ENCODE measurements at regions not wholly inside any gene's neighbourhood (a gene's known extent, or its start where the extent isn't known, plus 50 kb on each side); places are given as distances from the start of the nearest gene placed in this dataset.

DNA sequence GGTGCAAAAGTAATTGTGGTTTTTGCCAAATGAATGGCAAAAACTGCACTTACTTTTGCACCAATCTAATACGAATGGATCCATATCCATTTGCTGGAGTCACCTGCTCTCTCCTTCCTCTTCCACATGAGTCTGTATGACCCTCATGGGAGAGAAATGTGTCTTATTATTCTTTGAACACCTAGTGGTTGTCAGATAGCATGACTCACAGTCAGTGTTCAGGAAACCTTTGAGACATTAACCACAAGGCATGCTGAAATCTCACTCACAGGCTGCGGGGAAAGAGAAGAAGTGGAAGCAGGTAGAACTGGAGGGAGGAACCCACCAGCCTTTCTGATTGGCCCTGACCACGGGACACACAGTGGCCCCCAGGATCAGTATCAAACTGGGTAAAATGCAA, 222.8 kb upstream of the KLF4 start:
- no peak for TF ChIP-seq ZFX (IDR thresholded peaks at IDR 0.05; ENCODE audit: borderline replicate concordance)
- TF ChIP-seq, protein P1, sequence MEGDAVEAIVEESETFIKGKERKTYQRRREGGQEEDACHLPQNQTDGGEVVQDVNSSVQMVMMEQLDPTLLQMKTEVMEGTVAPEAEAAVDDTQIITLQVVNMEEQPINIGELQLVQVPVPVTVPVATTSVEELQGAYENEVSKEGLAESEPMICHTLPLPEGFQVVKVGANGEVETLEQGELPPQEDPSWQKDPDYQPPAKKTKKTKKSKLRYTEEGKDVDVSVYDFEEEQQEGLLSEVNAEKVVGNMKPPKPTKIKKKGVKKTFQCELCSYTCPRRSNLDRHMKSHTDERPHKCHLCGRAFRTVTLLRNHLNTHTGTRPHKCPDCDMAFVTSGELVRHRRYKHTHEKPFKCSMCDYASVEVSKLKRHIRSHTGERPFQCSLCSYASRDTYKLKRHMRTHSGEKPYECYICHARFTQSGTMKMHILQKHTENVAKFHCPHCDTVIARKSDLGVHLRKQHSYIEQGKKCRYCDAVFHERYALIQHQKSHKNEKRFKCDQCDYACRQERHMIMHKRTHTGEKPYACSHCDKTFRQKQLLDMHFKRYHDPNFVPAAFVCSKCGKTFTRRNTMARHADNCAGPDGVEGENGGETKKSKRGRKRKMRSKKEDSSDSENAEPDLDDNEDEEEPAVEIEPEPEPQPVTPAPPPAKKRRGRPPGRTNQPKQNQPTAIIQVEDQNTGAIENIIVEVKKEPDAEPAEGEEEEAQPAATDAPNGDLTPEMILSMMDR (IDR thresholded peaks at IDR 0.05) = no peak
- no peak overlapping the region for H3K27ac ChIP-seq

DNA sequence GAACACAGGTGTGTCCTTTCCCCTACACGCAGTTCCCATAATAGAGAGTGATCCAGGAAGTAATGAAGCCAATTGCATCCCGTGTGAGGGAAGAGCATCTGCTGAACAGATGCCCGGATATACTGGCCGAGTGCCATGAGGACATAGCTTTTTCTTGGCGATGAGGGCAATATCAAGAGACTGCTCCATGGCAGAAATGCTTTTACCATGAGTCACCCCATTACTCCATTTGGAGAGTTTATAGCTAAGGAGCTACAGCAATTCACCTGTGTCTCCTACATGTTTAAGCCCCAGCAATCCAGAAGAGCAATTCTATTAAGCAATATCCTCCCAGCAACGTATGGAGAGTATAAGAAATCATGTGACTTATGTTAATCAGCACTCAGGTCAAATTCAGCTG, 222.0 kb upstream of the KLF4 start:
- TF ChIP-seq, protein P1 (IDR thresholded peaks at IDR 0.05) = no peak
- TF ChIP-seq ZFX (IDR thresholded peaks at IDR 0.05; ENCODE audit: borderline replicate concordance) = no peak
- no peak overlapping the region for H3K27ac ChIP-seq

DNA sequence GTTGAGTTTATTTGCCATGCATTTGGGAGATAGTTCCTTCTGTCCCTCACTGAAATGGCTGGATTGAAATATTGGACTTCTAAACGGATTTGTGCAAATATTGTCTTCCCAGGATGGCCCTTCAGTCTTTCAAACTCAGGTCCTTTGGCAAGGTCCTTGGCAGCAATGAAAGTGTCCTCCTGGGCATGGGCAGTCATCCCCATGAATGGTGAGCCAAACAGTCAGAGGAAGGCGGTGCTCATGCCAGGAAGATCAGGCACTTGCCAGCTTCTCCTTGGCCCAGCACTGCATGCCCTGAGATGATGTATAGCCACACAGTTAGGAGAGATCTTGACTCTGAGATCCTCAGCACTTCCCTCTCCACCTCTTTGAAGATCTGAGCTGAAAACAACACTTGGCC, 221.4 kb upstream of the KLF4 start:
- no peak for TF ChIP-seq ZFX (IDR thresholded peaks at IDR 0.05; ENCODE audit: borderline replicate concordance)
- TF ChIP-seq, protein P1 (IDR thresholded peaks at IDR 0.05) = no peak
- H3K27ac ChIP-seq = no peak overlapping the region

DNA sequence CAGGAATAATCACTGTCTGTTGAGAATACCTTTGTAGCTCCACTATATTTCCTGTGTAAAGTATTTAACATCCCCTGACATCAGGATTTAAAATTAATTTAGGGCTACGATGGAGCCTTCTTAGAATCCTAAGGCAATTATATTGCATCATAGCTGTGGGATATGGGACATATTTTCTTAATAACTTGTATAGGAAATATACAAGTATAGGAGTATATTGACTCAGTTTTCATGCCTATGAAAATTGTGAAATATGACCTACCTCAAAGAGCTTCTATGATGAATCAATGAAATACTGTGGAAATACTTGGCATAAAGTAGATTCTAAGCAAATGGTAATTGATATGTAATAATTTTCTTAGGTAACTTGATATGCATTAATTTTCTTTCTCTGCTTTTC, 221.0 kb upstream of the KLF4 start:
- TF ChIP-seq, protein P1 (IDR thresholded peaks at IDR 0.05) = no peak
- TF ChIP-seq ZFX (IDR thresholded peaks at IDR 0.05; ENCODE audit: borderline replicate concordance) = no peak
- no peak overlapping the region for H3K27ac ChIP-seq

DNA sequence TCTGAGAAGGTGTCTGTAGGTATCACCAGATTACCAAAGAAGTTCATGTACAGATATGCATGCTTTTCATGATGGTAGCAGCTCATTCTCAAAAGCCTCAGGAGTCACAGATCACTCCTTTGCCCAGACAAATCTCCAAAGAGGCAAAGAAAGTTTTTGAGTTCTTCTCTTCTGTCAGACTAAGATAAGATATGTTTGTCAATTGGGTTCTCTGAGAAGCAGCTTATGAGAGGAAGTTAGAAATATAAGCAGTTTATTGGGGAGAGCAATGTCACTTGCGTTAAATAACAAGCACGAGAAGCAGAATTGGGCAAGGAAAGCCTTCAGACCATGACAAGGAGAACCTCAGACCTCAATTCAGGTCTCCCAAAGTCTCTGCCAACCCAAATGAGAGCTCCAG, 219.2 kb upstream of the KLF4 start:
- no peak overlapping the region for H3K27ac ChIP-seq
- TF ChIP-seq, protein P1 (IDR thresholded peaks at IDR 0.05) = no peak
- no peak for TF ChIP-seq ZFX (IDR thresholded peaks at IDR 0.05; ENCODE audit: borderline replicate concordance)

DNA sequence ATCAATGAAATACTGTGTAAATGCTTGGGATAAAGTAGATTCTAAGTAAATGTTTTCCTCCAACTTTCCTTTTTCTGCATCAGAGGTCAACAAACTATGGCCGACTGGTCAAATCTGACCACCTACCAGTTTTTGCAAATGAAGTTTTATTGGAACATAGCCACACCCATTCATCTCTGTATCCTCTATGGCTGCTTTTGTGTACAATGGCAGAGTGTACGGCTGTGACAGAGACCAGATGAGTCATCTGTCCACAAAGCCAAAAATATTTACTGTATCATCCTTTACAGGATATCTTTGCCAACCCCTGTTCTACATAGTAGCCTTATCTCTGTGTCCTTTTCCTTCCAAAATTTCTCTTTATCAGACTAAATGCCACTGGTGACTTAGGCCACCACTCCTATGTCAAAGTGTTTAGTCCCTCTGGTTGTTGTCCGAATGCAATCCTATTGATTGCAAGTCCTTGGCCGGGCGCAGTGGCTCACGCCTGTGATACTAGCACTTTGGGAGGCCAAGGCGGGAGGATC, 218.4 kb upstream of the KLF4 start:
- TF ChIP-seq ZFX (IDR thresholded peaks at IDR 0.05; ENCODE audit: borderline replicate concordance) = no peak
- TF ChIP-seq, protein P1 (IDR thresholded peaks at IDR 0.05) = no peak
- no peak overlapping the region; the same call in 1 of the 2 replicates for H3K27ac ChIP-seq

DNA sequence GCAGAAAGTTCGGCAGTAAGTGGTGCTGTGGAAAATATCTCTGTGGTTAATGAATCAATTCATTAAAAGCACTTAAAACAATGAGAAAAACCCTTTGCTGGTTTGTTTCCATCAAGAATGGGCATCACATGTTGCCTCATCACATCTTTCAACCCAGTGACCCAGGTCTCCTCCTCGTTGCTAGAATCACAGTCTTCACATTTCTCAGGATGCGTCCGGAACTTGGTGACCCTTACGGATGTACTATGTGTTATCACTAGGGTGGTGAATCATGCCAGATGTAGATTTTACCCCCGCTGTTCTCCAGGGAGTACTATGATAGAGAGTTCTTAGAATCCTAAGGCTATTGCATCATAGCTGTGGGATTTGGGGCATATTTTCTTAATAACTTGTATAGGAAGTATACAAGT, 217.9 kb upstream of the KLF4 start:
- no peak for TF ChIP-seq ZFX (IDR thresholded peaks at IDR 0.05; ENCODE audit: borderline replicate concordance)
- TF ChIP-seq, protein P1 (IDR thresholded peaks at IDR 0.05) = no peak
- H3K27ac ChIP-seq = no peak overlapping the region; the same call in 1 of the 2 replicates

Data from 22Rv1 (cell line).